PC-9 (cell line): ENCODE measurements at regions not wholly inside any gene's neighbourhood (a gene's known extent, or its start where the extent isn't known, plus 50 kb on each side); places are given as distances from the start of the nearest gene placed in this dataset.

Source experiments
- BruUV-seq: library from RNA; stranded (reverse); fragments of 400-500 nt; replicated peaks from 2 replicates; lab custom pipeline; 2021; lab: Mats Ljungman, UMichigan
- CTCF ChIA-PET: fragments of 300-600 bp; sonication (Branson Sonifier 250); formaldehyde crosslinking; loops from one replicate; lab custom pipeline; 2022; ENCODE audit warnings: antibody characterized with exemption; lab: Charles Lee
- POLR2A ChIA-PET: fragments of 300-600 bp; sonication (Branson Sonifier 250); formaldehyde crosslinking; loops from one replicate; lab custom pipeline; 2022; ENCODE audit warnings: antibody characterized with exemption; ENCODE audit not compliant: unreplicated experiment; lab: Charles Lee
- DNase-seq, 2 experiments: peaks; one replicate each; pipeline versions ENCODE4 v3.0.0 to v3.0.0-alpha.2; 2015 to 2022; ENCODE audit warnings: mixed read lengths in 1 of 2
- H2AFZ ChIP-seq: fragments of 200-600 bp; sonication (generic); 2 replicates; pipeline ENCODE4 v1.8.1; 2017; ENCODE audit warnings: antibody characterized with exemption
- H3F3A ChIP-seq: fragments of 200-600 bp; sonication (generic); 2 replicates; pipeline ENCODE4 v1.8.1; 2017; ENCODE audit warnings: antibody characterized with exemption, mild to moderate bottlenecking, low read depth; ENCODE audit not compliant: insufficient read depth
- H3K27ac ChIP-seq: fragments of 200-600 bp; sonication (generic); 2 replicates; pipeline ENCODE4 v1.6.1; 2016; ENCODE audit warnings: mixed run types
- H3K27me3 ChIP-seq: fragments of 200-600 bp; sonication (generic); 2 replicates; pipeline ENCODE4 v1.6.1; 2016; ENCODE audit warnings: low read depth, mixed run types; ENCODE audit not compliant: insufficient read depth
- H3K36me3 ChIP-seq: fragments of 200-600 bp; sonication (generic); 2 replicates; pipeline ENCODE4 v1.6.1; 2016; ENCODE audit warnings: low read depth, mixed run types
- H3K4me1 ChIP-seq: fragments of 200-600 bp; sonication (generic); replicated peaks from 2 replicates; pipeline ENCODE4 v1.6.1; 2016; ENCODE audit warnings: mixed run types; ENCODE audit not compliant: insufficient read depth
- H3K4me2 ChIP-seq: fragments of 200-600 bp; sonication (generic); 2 replicates; pipeline ENCODE4 v1.6.1; 2017; ENCODE audit warnings: mixed run types
- H3K4me3 ChIP-seq: fragments of 200-600 bp; sonication (generic); 2 replicates; pipeline ENCODE4 v1.6.1; 2016; ENCODE audit warnings: mixed run types
- H3K79me2 ChIP-seq: fragments of 200-600 bp; sonication (generic); 2 replicates; pipeline ENCODE4 v1.6.1; 2017; ENCODE audit warnings: low read depth, mixed run types
- H3K9me2 ChIP-seq: fragments of 200-600 bp; sonication (generic); 2 replicates; pipeline ENCODE4 v1.8.1; 2017; ENCODE audit warnings: mild to moderate bottlenecking; ENCODE audit not compliant: insufficient read depth
- H3K9me3 ChIP-seq: fragments of 200-600 bp; sonication (generic); 2 replicates; pipeline ENCODE4 v1.8.1; 2016; ENCODE audit warnings: low read depth; ENCODE audit not compliant: insufficient read depth
- H4K20me1 ChIP-seq: fragments of 200-600 bp; sonication (generic); 2 replicates; pipeline ENCODE4 v1.8.1; 2017; ENCODE audit not compliant: insufficient read depth
- EZH2 ChIP-seq: fragments of 200-600 bp; sonication (generic); IDR thresholded peaks from 2 replicates; pipeline ENCODE4 v1.8.0; 2017; ENCODE audit warnings: antibody characterized with exemption, low read depth
- intact Hi-C: fragments of 100-400 bp; cut with micrococcal nuclease; formaldehyde crosslinking; loops from one replicate; pipeline ENCODE4 v1.10.0; 2022; ENCODE audit not compliant: unreplicated experiment
- TF ChIP-seq, protein P1 (sequence below): fragments of 200-600 bp; sonication (generic); conservative IDR thresholded peaks from 2 replicates; pipeline ENCODE4 v1.6.1; 2017; ENCODE audit warnings: mixed run types, antibody characterized with exemption, mild to moderate bottlenecking, moderate library complexity

DNA sequence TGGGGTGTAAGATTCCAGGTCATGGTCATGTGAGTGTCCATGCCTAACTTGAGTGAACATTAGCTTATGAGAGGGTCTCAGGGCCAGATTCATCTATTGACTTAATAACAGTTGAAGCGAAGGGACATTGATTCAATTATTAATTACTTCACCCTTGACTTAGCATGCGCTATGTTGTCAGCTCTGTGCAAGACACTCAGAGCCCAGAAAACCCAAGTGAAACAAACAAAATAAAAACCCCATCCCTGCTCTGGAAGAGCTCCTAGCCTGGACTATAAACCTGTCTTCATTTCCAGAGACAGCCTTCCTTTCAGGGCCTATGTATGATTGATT, 66.0 kb upstream of the TNS3 start:
- POLR2A ChIA-PET = interaction anchor here (0.7 kb wide), 1 partner anchor 151 kb away, joined by 4 read pairs; no protein-coding TSS in a partner anchor
- no peaks in the 10 kb centered on the region for H3K27me3 ChIP-seq
- no peak overlapping the region for H2AFZ ChIP-seq
- no peak for DNase-seq
- H3K4me1 ChIP-seq = peaks cover 35% of the 10 kb centered on the region
- H3K27ac ChIP-seq = no peak overlapping the region
- BruUV-seq = no TSS peak
- H3K79me2 ChIP-seq = 0 out of 2 replicates have a peak, but pooled peaks cover 6% of the 10 kb centered on the region
- H3K36me3 ChIP-seq = no peaks in the 10 kb centered on the region
- H4K20me1 ChIP-seq = no peaks in the 10 kb centered on the region
- H3K4me2 ChIP-seq = no peak overlapping the region
- no peak overlapping the region for H3K4me3 ChIP-seq
- intact Hi-C loops = no loop called here
- peaks cover 13% of the 10 kb centered on the region for H3K9me3 ChIP-seq
- no peaks in the 10 kb centered on the region for H3K9me2 ChIP-seq
- CTCF ChIA-PET = no interaction called here
- peaks cover 37% of the 10 kb centered on the region for H3F3A ChIP-seq
- TF ChIP-seq, protein P1, sequence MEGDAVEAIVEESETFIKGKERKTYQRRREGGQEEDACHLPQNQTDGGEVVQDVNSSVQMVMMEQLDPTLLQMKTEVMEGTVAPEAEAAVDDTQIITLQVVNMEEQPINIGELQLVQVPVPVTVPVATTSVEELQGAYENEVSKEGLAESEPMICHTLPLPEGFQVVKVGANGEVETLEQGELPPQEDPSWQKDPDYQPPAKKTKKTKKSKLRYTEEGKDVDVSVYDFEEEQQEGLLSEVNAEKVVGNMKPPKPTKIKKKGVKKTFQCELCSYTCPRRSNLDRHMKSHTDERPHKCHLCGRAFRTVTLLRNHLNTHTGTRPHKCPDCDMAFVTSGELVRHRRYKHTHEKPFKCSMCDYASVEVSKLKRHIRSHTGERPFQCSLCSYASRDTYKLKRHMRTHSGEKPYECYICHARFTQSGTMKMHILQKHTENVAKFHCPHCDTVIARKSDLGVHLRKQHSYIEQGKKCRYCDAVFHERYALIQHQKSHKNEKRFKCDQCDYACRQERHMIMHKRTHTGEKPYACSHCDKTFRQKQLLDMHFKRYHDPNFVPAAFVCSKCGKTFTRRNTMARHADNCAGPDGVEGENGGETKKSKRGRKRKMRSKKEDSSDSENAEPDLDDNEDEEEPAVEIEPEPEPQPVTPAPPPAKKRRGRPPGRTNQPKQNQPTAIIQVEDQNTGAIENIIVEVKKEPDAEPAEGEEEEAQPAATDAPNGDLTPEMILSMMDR = no peak
- no peak for TF ChIP-seq EZH2

DNA sequence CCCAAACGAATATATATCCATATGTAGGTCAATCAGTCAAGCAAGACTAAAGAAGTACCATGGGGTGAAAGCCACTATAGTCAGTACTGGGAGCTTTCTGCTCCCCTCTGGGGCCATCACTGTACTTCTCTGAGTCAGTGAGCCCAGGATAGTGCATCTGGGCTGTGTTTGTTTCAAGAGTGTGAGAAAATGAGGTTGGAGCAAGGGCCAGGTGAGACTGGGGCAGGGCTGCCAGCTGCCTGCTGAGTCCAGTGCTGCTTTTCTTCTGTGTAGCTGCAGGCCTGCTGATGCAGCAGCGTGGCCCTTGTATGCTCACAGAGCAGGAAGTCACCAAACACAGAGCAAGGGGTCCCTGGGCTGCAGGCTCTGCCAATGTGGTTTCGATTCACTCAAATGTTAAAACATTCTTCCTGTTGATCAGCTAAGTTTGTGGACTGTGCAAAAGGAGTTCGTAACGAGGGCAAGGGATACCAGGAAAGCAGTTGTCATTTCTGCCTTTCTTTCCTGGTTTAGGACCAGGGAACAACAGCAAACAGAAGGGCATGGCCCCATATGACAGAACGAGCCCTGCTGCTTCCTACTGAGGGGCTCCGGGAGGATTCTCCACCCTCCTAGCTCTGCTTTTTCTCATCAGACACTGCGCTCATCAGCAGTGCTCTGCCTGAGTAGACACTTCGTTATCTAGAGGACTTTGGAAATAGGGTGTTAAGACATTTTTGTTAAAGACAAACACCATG, 65.4 kb upstream of the TNS3 start:
- Histone ChIP-seq H4K20me1 (no peaks in the 10 kb centered on the region), H3K4me2 (no peak overlapping the region), H3K9me2 (no peaks in the 10 kb centered on the region), H3K27ac (no peak overlapping the region), H3K27me3 (no peaks in the 10 kb centered on the region), H3K4me3 (no peak overlapping the region), H3K4me1 (peaks cover 29% of the 10 kb centered on the region), H3F3A (peaks cover 32% of the 10 kb centered on the region), H3K9me3 (peaks cover 13% of the 10 kb centered on the region), H3K36me3 (no peaks in the 10 kb centered on the region), H3K79me2 (0 out of 2 replicates have a peak, but pooled peaks cover under 1% of the 10 kb centered on the region), H2AFZ (no peak overlapping the region)
- no peak for DNase-seq
- ChIA-PET CTCF (interaction anchor here (0.5 kb wide), 1 partner anchor 289 kb away, joined by 3 read pairs; no protein-coding TSS in a partner anchor), POLR2A (interaction anchor here (0.5 to 1.1 kb wide), 3 partner anchors 119 to 152 kb away, joined by 3 to 4 read pairs (median 3); no protein-coding TSS in a partner anchor)
- intact Hi-C loops = no loop called here
- BruUV-seq = no TSS peak
- no peak for TF ChIP-seq EZH2
- TF ChIP-seq, protein P1 = no peak

DNA sequence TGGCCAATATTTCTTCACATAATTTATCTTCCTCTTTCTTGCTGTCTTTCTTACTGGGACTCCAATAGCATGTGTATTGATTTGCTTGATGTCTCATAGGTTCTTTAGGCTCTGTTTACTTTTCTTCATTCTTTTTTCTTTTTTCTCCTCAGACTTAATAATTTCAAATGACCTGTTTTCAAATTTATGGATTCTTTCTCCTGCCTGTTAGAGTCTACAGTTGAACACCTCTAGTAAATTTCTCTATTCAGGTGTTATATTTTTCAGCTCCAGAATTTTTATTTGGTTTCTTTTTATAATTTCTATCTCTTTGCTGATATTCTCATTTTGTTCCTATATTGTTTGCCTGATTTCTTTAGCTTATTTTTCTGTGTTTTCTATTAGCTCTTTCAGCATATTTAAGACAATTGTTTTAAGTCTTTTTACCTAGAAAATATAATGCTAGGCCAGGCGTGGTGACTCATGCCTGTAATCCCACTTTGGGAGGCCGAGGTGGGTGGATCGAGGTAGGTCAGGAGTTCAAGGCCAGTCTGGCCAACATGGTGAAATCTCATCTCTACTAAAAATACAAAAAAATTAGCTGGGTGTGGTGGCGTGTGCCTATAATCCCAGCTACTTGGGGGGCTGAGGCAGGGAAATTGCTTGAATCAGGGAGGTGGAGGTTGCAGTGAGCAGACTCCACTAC, 61.9 kb upstream of the TNS3 start:
- CTCF ChIA-PET = no interaction called here
- no peaks in the 10 kb centered on the region for H3K27me3 ChIP-seq
- H3K79me2 ChIP-seq = no peaks in the 10 kb centered on the region
- DNase-seq = no peak
- POLR2A ChIA-PET = no interaction called here
- H3K27ac ChIP-seq = no peak overlapping the region
- no peak overlapping the region for H3K4me3 ChIP-seq
- no peak for TF ChIP-seq EZH2
- TF ChIP-seq, protein P1 = no peak
- no peaks in the 10 kb centered on the region for H3K4me1 ChIP-seq
- H3K4me2 ChIP-seq = no peak overlapping the region
- no peaks in the 10 kb centered on the region for H3K9me2 ChIP-seq
- H3K36me3 ChIP-seq = no peaks in the 10 kb centered on the region
- H4K20me1 ChIP-seq = no peaks in the 10 kb centered on the region
- no peak overlapping the region for H2AFZ ChIP-seq
- H3F3A ChIP-seq = peaks cover 10% of the 10 kb centered on the region; the same call in 1 of the 2 replicates
- intact Hi-C loops = no loop called here
- peaks cover 13% of the 10 kb centered on the region for H3K9me3 ChIP-seq
- BruUV-seq = no TSS peak
